ENCODE measurements at regions not wholly inside any gene's neighbourhood (a gene's known extent, or its start where the extent isn't known, plus 50 kb on each side); places are given as distances from the start of the nearest gene placed in this dataset.

- TF ChIP-seq ZNF609 (CRISPR knock-in tag; IDR thresholded peaks at IDR 0.05; ENCODE audit: borderline replicate concordance) (no peak), ZNF275 (CRISPR knock-in tag; IDR thresholded peaks at IDR 0.05; ENCODE audit: borderline replicate concordance) (no peak), ZNF598 (CRISPR knock-in tag; IDR thresholded peaks at IDR 0.05; ENCODE audit: borderline replicate concordance) (no peak), ZNF547 (CRISPR knock-in tag; IDR thresholded peaks at IDR 0.05) (no peak), ZNF496 (CRISPR knock-in tag; IDR thresholded peaks at IDR 0.05; ENCODE audit: insufficient replicate concordance) (no peak), ATF2 (CRISPR knock-in tag; IDR thresholded peaks at IDR 0.05) (no peak), IKZF5 (CRISPR knock-in tag; IDR thresholded peaks at IDR 0.05) (0 out of 2 replicates have a peak, but pooled peaks have one; percentile 18), LBX2 (CRISPR knock-in tag; IDR thresholded peaks at IDR 0.05; ENCODE audit: borderline replicate concordance) (no peak), MXD1 (CRISPR knock-in tag; IDR thresholded peaks at IDR 0.05) (no peak), RARA (CRISPR knock-in tag; IDR thresholded peaks at IDR 0.05) (peak; percentile 65; the same call in 1 of the 2 replicates), YEATS4 (CRISPR knock-in tag; IDR thresholded peaks at IDR 0.05; ENCODE audit: borderline replicate concordance) (no peak), SALL2 (CRISPR knock-in tag; IDR thresholded peaks at IDR 0.05) (no peak), ZNF484 (CRISPR knock-in tag; IDR thresholded peaks at IDR 0.05; ENCODE audit: borderline replicate concordance, low read depth) (no peak), STAT6 (CRISPR knock-in tag; IDR thresholded peaks at IDR 0.05; ENCODE audit: borderline replicate concordance) (no peak)
Observed at GRCh38 chr13:70249332-70250064, 141.2 kb upstream of the KLHL1 start (continued).
